HG03025 (cell line): ENCODE measurements at regions not wholly inside any gene's neighbourhood (a gene's known extent, or its start where the extent isn't known, plus 50 kb on each side); places are given as distances from the start of the nearest gene placed in this dataset.
A peak's percentile ranks its signal among the peaks of the same experiment; 100 is the strongest.
"Not testable (repeated sequence)": the region's sequence is repeated elsewhere in the genome, so short reads cannot be mapped to it uniquely, and the experiment has no call there.

Experiments
- ATAC-seq: cut with Tn5 transposase; IDR thresholded peaks from one replicate; pipeline ENCODE4 v1.9.1; 2021; ENCODE audit warnings: mild to moderate bottlenecking, moderate library complexity; ENCODE audit not compliant: unreplicated experiment, low FRiP score

- ATAC-seq, result no peak
Observed at GRCh38 chr12:11978726-11979384, 91.9 kb upstream of the BCL2L14 start.

DNA sequence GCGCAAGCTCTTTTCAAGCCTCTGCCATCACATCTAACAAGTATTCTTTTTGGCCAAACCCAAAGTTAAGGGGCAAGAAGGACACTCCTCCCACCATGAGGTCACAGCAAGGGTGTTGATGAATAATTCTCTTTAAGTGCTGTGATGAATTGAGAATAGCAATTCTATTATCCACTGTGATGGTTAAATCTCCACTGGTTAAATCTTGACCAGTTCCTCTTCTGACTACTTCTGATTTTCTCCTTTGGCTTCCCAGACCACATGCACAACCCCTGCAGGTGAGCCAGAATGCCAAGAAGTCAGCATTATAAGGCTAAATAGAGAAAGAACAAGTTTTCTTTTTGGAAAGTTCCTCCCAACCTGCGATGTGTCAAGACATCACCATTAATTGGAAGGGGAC, 90.6 kb upstream of the BCL2L14 start:
- ATAC-seq, result no peak

DNA sequence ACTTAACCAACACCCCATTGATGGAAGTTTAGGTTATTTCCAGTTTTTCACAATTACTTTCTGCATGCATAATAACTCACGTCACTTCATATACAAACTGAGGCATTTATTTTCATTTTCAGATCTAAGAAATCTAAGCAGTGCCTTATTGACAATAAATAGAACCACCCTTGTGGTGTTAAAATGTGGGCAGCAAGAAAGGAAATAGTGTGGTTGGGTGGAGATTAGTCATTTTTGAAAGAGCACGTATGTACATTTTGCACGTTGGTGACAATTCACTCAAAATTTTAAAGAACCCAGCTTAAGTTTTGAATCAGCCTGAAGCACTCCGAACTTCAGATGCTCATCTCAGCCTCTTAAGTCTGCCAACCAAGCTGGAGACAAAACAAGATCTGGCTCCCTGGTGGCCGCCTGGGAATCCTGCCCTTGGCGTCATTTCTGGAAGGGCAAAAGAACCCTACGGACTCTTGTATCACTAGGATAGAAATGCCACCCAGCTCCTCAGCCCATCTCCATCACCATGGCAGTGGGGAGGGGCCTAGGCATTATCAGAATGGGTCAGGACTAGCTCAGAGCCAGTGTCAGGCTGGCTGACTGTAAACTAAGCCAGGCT, 89.5 kb upstream of the BCL2L14 start:
- ATAC-seq, result peak; percentile 61

- ATAC-seq, result no peak
Observed at GRCh38 chr12:11984417-11984816, 86.3 kb upstream of the BCL2L14 start.

DNA sequence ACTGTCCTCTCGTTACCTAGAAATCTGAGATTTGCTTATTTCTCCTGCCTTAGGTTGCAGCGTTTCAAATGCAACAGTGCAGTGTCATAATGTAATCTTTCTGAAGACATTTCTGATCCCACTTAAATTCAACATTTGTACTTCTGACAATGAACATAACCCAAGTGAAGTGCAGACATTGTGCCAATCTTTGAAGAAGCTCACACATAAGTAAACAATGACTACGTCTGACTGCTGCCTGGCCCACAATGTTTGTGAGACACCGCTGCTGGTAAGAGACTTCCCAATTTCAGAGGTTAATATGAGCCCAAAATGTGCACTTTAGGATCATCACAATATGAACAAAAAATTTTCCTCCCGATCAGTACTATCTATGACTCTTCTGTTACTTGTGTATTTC, 84.6 kb upstream of the BCL2L14 start:
- no peak for ATAC-seq

DNA sequence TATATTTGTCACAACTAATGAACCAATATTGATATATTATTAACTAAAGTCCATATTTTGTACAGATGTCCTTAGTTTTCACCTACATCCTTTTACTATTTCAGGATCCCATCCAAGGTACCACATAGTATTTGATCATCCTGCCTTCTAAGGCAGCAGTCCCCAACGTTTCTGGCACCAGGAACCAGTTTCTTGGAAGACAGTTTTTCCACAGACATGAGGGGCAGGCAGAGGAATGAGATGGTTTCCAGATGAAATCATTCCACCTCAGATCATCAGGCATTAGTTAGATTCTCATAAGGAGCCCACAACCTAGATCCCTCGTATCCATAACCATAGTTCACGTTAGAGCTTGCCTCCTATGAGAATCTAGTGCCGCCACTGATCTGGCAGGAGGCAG, 82.8 kb upstream of the BCL2L14 start:
- no peak for ATAC-seq

DNA sequence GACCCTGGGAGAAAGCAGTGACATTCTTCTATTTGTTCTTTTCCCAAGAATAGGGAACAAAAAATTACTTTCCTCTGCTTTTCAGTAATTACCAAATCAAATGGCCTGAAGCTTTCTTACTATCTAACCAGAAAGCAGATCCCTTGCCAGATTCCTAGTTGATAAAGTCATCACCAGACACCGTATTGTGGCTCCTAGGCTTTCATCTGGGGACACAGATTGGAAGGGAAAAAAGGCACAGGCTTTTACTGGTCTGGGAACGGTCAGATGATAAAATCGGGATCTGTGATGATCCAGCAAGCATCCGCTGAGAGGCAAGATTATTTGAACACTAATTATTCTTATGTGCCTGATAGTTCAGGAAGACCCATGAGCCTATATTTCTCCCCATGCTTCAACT, 79.1 kb upstream of the BCL2L14 start:
- no peak for ATAC-seq

- ATAC-seq, result no peak
Observed at GRCh38 chr12:11992515-11992914, 78.2 kb upstream of the BCL2L14 start.

DNA sequence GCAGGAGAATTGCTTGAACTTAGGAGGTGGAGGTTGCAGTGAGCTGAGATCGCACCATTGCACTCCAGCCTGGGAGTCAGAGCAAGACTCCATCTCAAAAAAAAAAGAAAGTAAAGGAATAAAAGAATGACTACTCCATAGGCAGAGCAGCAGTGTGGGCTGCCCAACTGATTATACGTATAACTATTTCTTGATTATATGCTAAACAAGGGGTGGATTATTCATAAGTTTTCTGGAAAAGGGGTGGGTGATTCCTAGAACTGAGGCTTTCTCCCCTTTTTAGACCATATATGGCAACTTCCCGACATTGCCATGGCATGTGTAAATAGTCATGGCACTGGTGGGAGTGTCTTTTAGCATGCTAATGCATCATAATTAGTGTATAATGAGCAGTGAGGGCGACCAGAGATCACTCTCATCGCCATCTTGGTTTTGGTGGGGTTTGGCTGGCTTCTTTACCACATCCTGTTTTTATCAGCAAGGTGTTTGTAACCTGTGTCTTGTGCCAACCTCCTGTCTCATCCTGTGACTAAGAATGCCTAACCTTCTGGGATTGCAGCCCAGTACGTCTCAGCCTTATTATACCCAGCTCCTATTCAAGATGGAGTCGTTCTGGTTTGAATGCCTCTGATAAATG, 72.3 kb upstream of the BCL2L14 start:
- not testable (repeated sequence) for ATAC-seq

GRCh38 chr12:11998944-11999315, 71.8 kb upstream of the BCL2L14 start:
- no peak for ATAC-seq

DNA sequence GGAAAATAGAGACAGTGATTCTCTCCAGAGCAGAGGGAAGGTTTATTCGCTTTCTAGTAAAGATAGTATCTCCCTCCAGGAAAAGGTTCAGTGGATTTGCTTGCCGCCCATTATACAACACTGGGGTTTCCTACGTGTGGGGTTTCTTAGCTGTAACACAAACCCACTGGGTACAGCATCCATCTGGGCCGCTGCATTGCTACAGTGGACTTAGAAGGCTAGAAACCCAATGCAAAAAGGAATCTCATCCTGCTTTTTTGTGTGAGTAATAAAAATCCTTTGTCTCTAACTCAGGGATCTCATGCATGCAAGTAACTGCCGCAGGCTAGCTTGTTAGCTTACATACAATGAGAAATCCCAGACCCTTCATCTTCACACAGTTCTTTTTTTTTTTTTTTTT, 67.1 kb upstream of the BCL2L14 start:
- ATAC-seq, result no peak

GRCh38 chr12:12004524-12004923, 66.2 kb upstream of the BCL2L14 start:
- no peak for ATAC-seq

DNA sequence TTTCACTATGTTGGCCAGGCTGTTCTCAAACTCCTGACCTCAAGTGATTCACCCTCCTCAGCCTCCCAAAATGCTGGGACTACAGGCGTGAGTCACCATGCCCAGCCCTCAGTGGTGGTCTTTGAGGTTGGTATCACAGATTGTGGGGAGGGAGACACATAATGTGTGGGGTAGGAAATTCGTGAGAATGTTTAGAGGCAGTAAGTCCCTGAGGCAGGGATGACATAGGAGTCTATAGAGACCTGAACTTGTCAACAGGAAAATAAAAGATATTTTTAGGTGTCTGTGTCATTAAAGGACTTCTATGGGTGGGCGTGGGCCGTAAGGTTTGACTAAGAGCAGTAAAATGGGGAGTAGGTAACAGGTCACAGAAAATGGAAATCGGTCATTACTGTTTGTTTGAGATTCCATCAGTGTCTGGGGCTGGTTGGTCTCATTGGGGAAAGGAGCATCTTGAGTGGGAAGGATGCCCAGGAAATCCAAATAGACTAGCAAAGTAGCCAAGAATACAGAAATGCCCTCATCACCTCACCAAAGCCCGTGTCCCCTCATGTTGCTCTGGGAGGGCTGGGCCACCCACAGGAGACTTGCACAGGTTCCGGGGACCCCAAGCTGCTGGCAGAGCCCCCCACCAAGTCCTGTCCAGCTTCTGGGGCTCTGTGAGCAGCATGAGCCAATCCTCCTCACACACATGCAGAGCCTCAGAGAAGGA, 63.6 kb upstream of the BCL2L14 start:
- no peak for ATAC-seq

- ATAC-seq, result no peak
Observed at GRCh38 chr12:12007713-12008231, 63.0 kb upstream of the BCL2L14 start.

DNA sequence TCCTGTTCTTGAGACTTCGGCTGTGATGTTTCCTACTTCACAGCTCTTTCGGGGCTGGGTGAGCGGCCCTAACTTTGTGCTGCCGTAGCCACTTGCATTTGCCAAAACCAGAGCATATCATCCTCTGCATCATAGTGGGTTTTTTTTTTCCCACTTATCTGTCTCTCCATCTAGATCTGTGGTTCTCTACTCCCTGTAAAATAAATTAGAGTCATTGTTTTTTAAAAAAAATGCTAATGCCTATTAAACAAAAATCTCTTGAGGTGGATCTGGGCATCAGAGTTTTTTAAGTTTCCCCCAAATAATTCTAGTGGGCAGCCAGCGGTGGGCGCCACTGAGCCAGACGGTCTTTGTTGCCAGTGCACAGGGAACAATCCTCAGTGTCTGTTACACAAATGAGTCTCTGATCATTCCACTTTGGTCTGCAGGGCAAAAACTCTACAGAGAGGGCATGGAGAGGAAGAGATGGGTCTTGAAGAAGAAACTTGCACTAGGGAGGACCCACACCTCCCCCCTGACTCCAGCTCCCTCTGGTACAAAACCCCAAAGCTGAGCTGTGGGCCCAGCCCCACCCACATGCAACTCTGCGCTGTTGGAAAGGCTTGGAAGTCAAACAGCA, 62.4 kb upstream of the BCL2L14 start:
- ATAC-seq, result no peak

- ATAC-seq, result no peak
Observed at GRCh38 chr12:12008931-12009611, 61.7 kb upstream of the BCL2L14 start.

- not testable (repeated sequence) for ATAC-seq
Observed at GRCh38 chr12:12009749-12010276, 60.9 kb upstream of the BCL2L14 start.

DNA sequence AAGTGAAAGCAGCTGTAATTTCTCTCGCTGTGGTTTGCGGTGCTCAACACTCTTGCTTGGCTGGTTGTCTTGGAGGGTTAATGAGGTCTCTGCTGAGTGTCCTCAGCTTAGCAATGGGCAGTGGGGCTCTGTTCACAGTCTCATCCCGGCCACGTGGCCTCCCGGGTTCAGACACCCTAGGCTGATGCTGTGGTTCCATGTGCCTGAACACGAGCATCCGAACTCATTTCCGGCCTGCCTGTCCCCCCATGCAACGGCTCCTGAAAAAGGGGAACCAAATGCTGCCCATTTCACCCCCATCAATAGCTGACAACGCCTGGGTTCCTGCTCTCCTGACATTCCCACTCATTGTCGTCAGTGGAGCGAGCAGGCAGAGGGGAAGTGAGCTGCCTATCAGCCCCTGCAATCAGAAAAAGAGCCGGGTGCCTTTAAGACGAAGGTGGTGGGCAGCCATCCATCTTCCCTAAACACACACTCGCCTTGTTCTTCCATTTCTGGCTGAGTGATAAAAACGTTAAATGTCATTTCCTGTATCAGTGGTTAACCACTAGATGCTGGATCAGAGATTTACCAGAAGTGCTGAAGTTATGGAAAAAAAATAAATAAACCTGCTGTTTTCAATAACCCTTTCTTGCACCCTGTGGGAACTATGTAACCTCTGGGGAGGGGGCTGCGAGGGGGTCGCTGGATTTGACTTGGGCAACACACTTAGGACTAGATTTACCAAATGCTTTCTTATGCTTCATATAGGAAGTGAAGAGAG, 60.3 kb upstream of the BCL2L14 start:
- peak; percentile 42 for ATAC-seq

- ATAC-seq, result no peak
Observed at GRCh38 chr12:12011880-12012260, 58.9 kb upstream of the BCL2L14 start.
